GM04503 (cell line): ENCODE measurements at regions not wholly inside any gene's neighbourhood (a gene's known extent, or its start where the extent isn't known, plus 50 kb on each side); places are given as distances from the start of the nearest gene placed in this dataset.
"Not testable (repeated sequence)": the region's sequence is repeated elsewhere in the genome, so short reads cannot be mapped to it uniquely, and the experiment has no call there.

ENCODE experiments used
- DNase-seq: peaks from one replicate; pipeline ENCODE4 v3.0.0-alpha.2; 2012; ENCODE audit warnings: low read depth

DNA sequence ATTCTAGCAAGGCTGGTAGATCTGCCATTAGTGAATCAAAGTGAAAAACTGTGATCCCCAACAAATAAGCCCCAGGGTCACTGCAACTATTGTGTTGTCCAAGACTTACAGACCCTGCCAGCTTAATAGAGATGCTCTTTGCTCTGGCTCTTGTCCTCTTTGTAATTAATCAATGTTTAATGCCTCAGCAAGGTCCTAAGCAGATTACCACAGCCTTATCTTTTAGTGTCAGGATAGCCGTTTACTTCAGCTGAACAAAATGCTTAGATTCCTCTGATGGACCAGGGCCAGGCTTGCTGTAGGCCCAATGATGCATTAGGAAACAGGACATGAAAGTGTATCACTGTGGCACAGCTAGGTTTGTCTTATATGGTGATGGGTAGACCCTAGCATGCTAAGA lies 353.3 kb downstream of the HACE1 start:
- DNase-seq, result no peak

DNA sequence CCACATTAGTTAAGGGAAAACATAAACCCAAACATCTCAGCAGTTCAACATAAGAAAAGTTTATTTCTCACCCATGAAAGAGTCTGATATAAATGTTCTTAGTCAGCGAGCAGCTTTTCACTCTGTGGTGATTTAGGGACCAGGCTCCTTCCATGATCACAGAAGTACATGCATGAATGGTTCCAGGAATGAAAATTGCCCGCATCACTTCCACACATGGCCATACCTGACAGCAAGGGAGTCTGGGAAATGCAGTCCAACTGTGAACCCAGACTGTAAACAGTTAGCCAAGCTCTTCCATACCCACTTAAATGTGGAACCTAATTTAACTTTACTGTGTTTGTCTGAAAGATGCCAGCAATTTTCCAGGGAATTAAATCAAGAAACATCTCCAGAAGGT lies 353.9 kb downstream of the HACE1 start:
- no peak for DNase-seq

DNA sequence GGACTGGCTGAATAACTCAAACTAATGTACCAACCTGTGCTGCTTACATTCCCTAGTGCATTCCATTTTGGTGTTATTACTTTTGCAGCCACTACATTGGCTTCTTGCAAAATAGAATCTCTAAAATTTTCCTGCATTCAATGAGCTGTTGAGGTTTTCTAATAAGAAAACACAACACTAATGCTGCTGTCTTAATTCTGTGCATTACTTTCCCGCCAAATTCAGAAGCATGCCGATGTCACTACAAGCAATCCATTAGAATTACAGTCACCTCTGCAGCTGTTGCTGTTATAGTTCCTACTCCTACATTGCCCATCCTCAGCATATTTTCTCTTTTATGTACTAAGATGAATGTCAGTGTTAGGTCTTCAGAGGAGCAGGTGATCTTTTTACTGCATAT lies 359.5 kb downstream of the HACE1 start:
- DNase-seq, result no peak

DNA sequence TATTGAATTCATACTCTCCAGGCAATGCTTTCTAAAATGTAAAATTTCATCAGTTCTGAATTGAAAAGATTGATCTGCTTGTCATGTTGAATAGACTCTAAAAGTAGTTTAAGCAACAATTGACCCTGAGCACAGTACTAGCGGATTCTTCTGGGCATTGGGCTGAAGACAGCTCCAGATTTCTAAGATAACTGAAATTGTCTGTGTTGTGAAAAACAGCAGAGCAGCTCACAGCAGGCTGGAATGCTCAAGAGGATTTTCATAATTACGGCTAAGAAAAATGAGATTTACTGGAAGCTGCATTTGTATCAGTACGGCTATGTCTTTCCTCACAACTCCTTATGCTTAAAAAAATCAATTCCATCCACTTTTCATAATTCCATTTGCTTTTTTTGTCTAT lies 373.7 kb downstream of the HACE1 start:
- DNase-seq, result no peak

GRCh38 chr6:104484626-104485025 lies 375.1 kb downstream of the HACE1 start:
- no peak for DNase-seq

DNA sequence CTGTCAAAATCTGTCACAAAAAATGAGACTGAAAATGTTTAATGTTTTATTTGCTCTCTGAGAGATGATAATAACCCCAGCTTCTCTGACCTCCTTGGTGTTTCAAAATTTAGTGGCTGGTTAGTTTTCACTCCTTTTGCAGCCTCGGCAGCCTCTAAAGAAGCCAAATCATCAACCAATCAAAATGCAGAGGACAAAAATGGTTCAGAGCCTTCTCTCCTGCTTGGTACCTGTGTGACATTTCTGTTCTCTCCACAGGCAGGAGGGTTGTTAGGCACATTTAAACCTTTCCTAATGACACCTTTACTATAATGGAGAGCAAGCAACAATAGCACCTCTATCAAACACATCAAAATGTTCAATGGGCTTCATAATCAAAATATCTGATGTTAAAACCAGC lies 375.5 kb downstream of the HACE1 start:
- DNase-seq, result no peak

- DNase-seq, result no peak
Observed at GRCh38 chr6:104483225-104483834, 376.4 kb downstream of the HACE1 start.

- no peak for DNase-seq
Observed at GRCh38 chr6:104477569-104477968, 382.1 kb downstream of the HACE1 start.

DNA sequence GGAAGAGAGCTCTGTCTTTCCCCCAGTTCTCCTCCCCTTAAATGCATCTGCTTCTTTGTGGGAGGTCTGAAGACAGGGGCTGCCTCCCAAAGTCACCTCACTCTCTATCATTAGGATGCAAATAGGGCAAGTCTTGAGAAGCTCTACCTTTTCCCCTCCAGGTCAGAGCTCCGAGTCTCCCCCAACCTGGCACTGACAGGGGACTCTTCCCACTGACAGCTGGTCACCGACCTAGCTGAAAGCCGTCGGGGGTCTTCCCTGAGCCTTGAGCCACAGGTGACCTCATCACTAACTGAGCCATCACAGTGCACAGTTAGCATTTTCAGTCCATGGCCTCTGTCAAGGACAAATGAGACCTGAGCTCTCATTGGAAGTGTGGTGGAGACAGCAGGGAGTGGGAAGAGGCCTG lies 386.7 kb downstream of the HACE1 start:
- no peak for DNase-seq

DNA sequence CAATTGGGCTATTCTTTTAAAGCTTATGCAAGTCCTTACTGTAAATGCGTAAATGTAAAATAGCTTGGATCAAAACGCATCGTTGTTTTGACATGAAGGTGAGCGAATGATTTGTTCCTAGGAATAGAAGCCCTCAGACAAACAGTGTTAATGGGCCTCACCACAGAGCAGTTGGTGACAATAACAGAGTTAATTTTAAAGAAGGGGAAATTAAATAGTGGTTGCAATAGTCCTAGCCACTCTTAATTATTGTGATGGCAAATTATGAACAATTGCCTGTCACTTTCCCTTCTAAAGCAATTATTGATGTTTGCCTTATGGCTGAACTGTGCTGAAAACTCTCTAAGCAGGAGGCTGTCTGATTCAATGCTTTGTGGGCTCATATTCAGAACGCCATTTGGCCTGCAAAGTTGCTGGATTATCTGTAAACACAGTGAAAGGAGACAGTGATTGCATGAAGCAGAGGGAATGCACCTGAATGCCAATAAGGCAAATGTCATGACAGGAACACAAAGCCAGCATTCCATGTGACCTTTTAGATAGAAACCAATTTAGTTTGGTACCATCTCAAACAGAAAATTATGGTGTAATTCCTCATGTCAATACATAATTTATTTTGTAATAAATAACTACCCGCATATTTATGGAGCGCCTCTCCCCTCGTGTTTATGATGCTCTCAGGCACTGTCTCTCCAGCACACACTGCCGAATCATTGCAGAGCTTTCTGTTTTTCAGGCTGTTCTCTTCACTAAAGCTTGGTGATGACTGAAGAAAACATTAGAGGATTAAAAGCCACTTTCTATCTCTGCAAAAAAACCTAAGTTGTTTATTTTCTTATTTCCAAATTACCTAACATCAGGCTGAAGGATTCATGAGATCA lies 387.5 kb downstream of the HACE1 start:
- no peak for DNase-seq

DNA sequence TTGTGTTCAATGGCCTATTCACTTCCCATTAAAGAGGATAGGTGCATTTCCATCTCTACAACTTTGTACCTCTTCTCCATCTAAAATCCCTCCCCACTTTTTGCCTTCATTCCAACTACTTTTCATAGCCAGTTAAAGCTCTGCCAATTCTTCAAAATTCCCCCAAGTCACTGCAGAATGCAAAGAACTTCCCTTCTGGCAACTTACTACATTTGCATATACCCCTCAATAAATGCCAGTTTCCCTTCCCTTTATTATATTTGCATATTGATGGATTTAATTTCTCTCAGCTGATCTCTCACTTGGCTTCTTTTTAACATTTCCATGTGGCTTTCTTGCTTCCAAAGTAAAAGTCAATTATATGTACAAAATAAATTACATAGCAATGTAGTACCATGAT lies 393.4 kb downstream of the HACE1 start:
- no peak for DNase-seq

- no peak for DNase-seq
Observed at GRCh38 chr6:104462811-104463599, 396.7 kb downstream of the HACE1 start.

- no peak for DNase-seq
Observed at GRCh38 chr6:104460738-104461483, 398.8 kb downstream of the HACE1 start.

GRCh38 chr6:104459543-104459942 lies 400.2 kb downstream of the HACE1 start:
- DNase-seq, result no peak

- DNase-seq, result no peak
Observed at GRCh38 chr6:104449918-104450317, 409.8 kb downstream of the HACE1 start.

GRCh38 chr6:104446101-104447080 lies 413.3 kb downstream of the HACE1 start:
- not testable (repeated sequence) for DNase-seq

DNA sequence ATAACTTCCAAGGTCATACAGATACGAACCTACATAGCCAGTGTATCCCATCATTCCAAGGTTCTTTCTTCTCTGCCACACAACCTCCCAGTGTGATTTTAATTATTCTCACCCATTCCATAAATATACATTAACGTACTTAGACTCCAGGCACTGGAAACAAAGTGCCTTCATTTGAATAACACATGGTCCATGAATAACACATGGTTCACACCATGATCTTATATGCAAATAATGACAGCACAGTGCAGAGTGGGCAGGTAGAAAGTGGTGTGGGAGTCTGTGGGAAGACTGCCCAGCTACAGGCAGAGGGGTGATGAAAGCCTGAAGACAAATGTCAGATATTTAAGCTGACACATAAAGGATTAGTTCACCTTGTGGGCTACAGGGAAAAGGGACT lies 425.2 kb downstream of the HACE1 start:
- no peak for DNase-seq

GRCh38 chr6:104431096-104431495 lies 428.6 kb downstream of the HACE1 start:
- no peak for DNase-seq

DNA sequence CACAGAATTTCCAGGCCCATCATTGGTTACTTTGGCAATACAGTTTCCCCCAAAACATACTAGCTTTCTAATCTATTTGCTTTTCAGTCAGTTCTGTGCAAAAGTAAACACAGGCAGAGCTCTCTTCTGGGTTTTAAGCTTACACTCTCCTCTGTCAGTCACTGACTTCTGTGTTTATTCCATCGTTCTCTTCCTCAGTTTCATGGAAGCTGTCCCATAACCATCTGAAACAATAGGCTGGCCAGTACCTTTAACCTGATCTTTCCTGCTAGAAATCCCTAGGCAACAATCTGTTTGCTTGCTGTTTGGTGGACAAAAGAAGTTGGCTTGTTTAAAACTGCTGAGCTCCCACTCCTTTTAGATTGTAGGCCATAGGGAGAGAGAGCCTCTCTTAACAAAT lies 431.5 kb downstream of the HACE1 start:
- no peak for DNase-seq

GRCh38 chr6:104423691-104424090 lies 436.0 kb downstream of the HACE1 start:
- no peak for DNase-seq

DNA sequence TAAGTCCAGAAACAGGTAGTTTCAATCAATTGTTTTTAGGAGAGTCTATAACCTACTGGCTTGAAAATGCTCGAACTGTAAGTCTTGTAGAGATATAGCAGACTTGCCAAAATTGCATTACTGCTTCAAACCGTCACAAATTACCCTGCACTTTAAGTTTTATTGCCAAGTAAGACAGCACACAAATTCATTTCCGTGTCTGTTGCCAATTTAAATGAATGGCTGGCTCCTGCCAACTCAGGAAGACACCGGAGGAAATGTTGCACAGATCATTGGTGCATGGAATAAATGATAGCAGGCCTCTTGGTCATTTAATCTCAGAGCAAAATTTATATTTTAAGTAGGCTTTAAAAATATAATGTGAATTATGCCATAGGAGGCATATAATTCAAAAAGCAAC lies 438.1 kb downstream of the HACE1 start:
- no peak for DNase-seq
